ENCODE measurements at regions not wholly inside any gene's neighbourhood (a gene's known extent, or its start where the extent isn't known, plus 50 kb on each side); places are given as distances from the start of the nearest gene placed in this dataset.

GRCh38 chr6:163902993-163903392 is 488.5 kb downstream of the QKI start:
- intact Hi-C loops (cut with DNase I), result no loop called here
- no peak for DNase-seq (ENCODE audit: extremely low spot score)
- H3K36me3 ChIP-seq, result no peaks in the 10 kb centered on the region
- WGBS, result 91% methylated on average over 8 of the region's 8 CpGs
- H3K9me3 ChIP-seq, result no peaks in the 10 kb centered on the region
- no peaks in the 10 kb centered on the region for H3K4me1 ChIP-seq
- H3K27me3 ChIP-seq, result no peaks in the 10 kb centered on the region
- no peak for TF ChIP-seq CTCF (IDR thresholded peaks at IDR 0.05)
- no peak for TF ChIP-seq POLR2AphosphoS5 (IDR thresholded peaks at IDR 0.05)
- no peak for TF ChIP-seq EP300 (IDR thresholded peaks at IDR 0.05)
- no peak for TF ChIP-seq POLR2A (IDR thresholded peaks at IDR 0.05; ENCODE audit: low read depth)
- H3K27ac ChIP-seq (replicated peaks in 1 of 4), result no peak overlapping the region
- H3K4me3 ChIP-seq, result no peak overlapping the region

- Histone ChIP-seq H3K4me3 (no peak overlapping the region), H3K4me1 (peaks cover 0 to 6% (median 0%) of the 10 kb centered on the region in 4 donors), H3K27ac (replicated peaks in 1 of 4) (no peak overlapping the region), H3K27me3 (no peaks in the 10 kb centered on the region), H3K9me3 (no peaks in the 10 kb centered on the region), H3K36me3 (no peaks in the 10 kb centered on the region)
- WGBS, result 96% methylated on average over 5 of the region's 5 CpGs
- intact Hi-C loops (cut with DNase I), result no loop called here
- no peak for DNase-seq (ENCODE audit: extremely low spot score)
- TF ChIP-seq CTCF (IDR thresholded peaks at IDR 0.05) (no peak), POLR2A (IDR thresholded peaks at IDR 0.05; ENCODE audit: low read depth) (no peak), POLR2AphosphoS5 (IDR thresholded peaks at IDR 0.05) (no peak), EP300 (IDR thresholded peaks at IDR 0.05) (no peak)
Observed at GRCh38 chr6:163901681-163902080, 487.2 kb downstream of the QKI start.

- intact Hi-C loops (cut with DNase I), result no loop called here
- Histone ChIP-seq H3K27me3 (no peaks in the 10 kb centered on the region), H3K4me3 (no peak overlapping the region), H3K27ac (replicated peaks in 1 of 4) (no peak overlapping the region), H3K9me3 (no peaks in the 10 kb centered on the region), H3K4me1 (peaks cover 0 to 10% (median 0%) of the 10 kb centered on the region in 4 donors), H3K36me3 (no peaks in the 10 kb centered on the region)
- no peak for TF ChIP-seq POLR2A (IDR thresholded peaks at IDR 0.05; ENCODE audit: low read depth)
- 91% methylated on average over 4 of the region's 4 CpGs for WGBS
- DNase-seq (ENCODE audit: extremely low spot score), result no peak
Observed at GRCh38 chr6:163900570-163900969, 486.1 kb downstream of the QKI start.

- no peak for DNase-seq (ENCODE audit: extremely low spot score)
- TF ChIP-seq POLR2AphosphoS5 (IDR thresholded peaks at IDR 0.05) (no peak), POLR2A (IDR thresholded peaks at IDR 0.05; ENCODE audit: low read depth) (no peak), CTCF (IDR thresholded peaks at IDR 0.05) (no peak), EP300 (IDR thresholded peaks at IDR 0.05) (no peak)
- 80% methylated on average over 4 of the region's 4 CpGs for WGBS
- Histone ChIP-seq H3K27ac (replicated peaks in 1 of 4) (peak overlapping the region in 1 of 4 donors; percentile 32), H3K27me3 (no peaks in the 10 kb centered on the region), H3K9me3 (no peaks in the 10 kb centered on the region), H3K36me3 (no peaks in the 10 kb centered on the region), H3K4me1 (peaks cover 0 to 10% (median 0%) of the 10 kb centered on the region in 4 donors), H3K4me3 (no peak overlapping the region)
- intact Hi-C loops (cut with DNase I), result no loop called here
Observed at GRCh38 chr6:163897669-163898068, 483.2 kb downstream of the QKI start.

- no peak overlapping the region for H3K4me3 ChIP-seq
- DNase-seq (ENCODE audit: extremely low spot score), result no peak
- no peaks in the 10 kb centered on the region for H3K9me3 ChIP-seq
- H3K36me3 ChIP-seq, result no peaks in the 10 kb centered on the region
- peak overlapping the region in 1 of 4 donors; percentile 32 for H3K27ac ChIP-seq (replicated peaks in 1 of 4)
- H3K27me3 ChIP-seq, result no peaks in the 10 kb centered on the region
- no peak for TF ChIP-seq CTCF (IDR thresholded peaks at IDR 0.05)
- peak in 1 of 2 donors; percentile 16 for TF ChIP-seq POLR2AphosphoS5 (IDR thresholded peaks at IDR 0.05)
- no peak for TF ChIP-seq POLR2A (IDR thresholded peaks at IDR 0.05; ENCODE audit: low read depth)
- no peak for TF ChIP-seq EP300 (IDR thresholded peaks at IDR 0.05)
- intact Hi-C loops (cut with DNase I), result no loop called here
- WGBS, result 73% methylated on average over 8 of the region's 8 CpGs
- H3K4me1 ChIP-seq, result peaks cover 0 to 10% (median 0%) of the 10 kb centered on the region in 4 donors
Observed at GRCh38 chr6:163897030-163897429, 482.5 kb downstream of the QKI start.

All from esophagus muscularis mucosa (tissue), 4 donors.